Esophagus muscularis mucosa (tissue), 4 donors: ENCODE measurements at regions not wholly inside any gene's neighbourhood (a gene's known extent, or its start where the extent isn't known, plus 50 kb on each side); places are given as distances from the start of the nearest gene placed in this dataset.
A peak's percentile ranks its signal among the peaks of the same experiment; 100 is the strongest.
"Not testable (repeated sequence)": the region's sequence is repeated elsewhere in the genome, so short reads cannot be mapped to it uniquely, and the experiment has no call there.

Experiments
- DNase-seq: peaks from one replicate; pipeline ENCODE4 v3.0.0-alpha.2; 2017; ENCODE audit errors: extremely low spot score
- H3K27ac ChIP-seq, 4 donors: fragments of 200-600 bp; sonication (generic); replicated peaks in 1 of 4; 1 replicate in 3 of 4; 2 replicates in 1 of 4; pipeline ENCODE4 v1.5.1; 2016 to 2019; ENCODE audit warnings: mild to moderate bottlenecking in 1 of 4
- H3K27me3 ChIP-seq, 4 donors: fragments of 200-600 bp; sonication (generic); one replicate each; pipeline versions ENCODE4 v1.5.1 to v1.6.0; 2016 to 2019
- H3K36me3 ChIP-seq, 4 donors: fragments of 200-600 bp; sonication (generic); one replicate each; pipeline ENCODE4 v1.5.1; 2016 to 2019
- H3K4me1 ChIP-seq, 4 donors: fragments of 200-600 bp; sonication (generic); one replicate each; pipeline ENCODE4 v1.5.1; 2016 to 2019
- H3K4me3 ChIP-seq, 4 donors: fragments of 200-600 bp; sonication (generic); 1 replicate in 2 of 4; 2 replicates in 2 of 4; pipeline ENCODE4 v1.5.1; 2016 to 2019; ENCODE audit warnings: mild to moderate bottlenecking in 4 of 4, moderate library complexity in 1 of 4
- H3K9me3 ChIP-seq, 4 donors: fragments of 200-600 bp; sonication (generic); 1 replicate in 3 of 4; 2 replicates in 1 of 4; pipeline ENCODE4 v1.5.1; 2016 to 2019
- EP300 ChIP-seq: sonication (generic); formaldehyde crosslinking; IDR thresholded peaks from one replicate; pipeline ENCODE4 v1.6.1; 2017; ENCODE audit warnings: antibody characterized with exemption
- POLR2A ChIP-seq: fragments of 450-650 bp; IDR thresholded peaks from one replicate; pipeline ENCODE4 v1.6.1; 2017; ENCODE audit warnings: antibody characterized with exemption, moderate library complexity, mild to moderate bottlenecking, low read depth
- POLR2AphosphoS5 ChIP-seq, 2 donors: sonication (generic); formaldehyde crosslinking; IDR thresholded peaks; one replicate each; pipeline ENCODE4 v1.6.1; 2017; ENCODE audit warnings: antibody characterized with exemption in 2 of 2
- WGBS: methylation state at CpG from one replicate; pipeline ENCODE4 v1.1.5; 2018; 5-methylcytosine and 5-hydroxymethylcytosine counted together
- intact Hi-C: fragments of 100-400 bp; cut with DNase I; formaldehyde crosslinking; loops from one replicate; pipeline ENCODE4 v1.15.1; 2023
- TF ChIP-seq, protein P1 (sequence below), 3 experiments: fragments of 200-600 bp in 2 of 3; fragments of 450-650 bp in 1 of 3; sonication (generic) in 2 of 3; IDR thresholded peaks; one replicate each; pipeline ENCODE4 v1.5.1; 2017 to 2019; ENCODE audit warnings: antibody characterized with exemption in 3 of 3, mild to moderate bottlenecking in 2 of 3, moderate library complexity in 1 of 3

DNA sequence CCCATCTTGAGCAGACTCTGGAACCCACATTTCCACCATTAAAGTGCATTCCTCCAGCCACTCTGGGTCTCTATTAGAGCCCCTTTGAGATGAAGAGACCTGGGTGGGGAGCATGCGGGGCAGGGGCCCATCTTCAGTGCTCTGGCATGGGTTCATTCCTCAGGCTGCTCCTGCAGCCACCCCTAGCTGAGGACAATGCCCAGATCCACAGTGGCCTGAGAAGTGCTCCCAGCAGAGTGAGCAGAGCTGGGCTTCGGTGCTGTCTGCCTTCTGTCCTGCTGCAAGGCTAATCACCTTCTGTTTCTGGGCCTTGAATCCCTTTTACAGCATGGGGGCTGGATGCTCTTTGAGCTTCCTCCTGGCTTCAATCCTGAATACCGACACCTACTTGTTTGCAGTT, 169.8 kb downstream of the TRIM43 start:
- WGBS = 79% methylated on average over 3 of the region's 3 CpGs
- Histone ChIP-seq H3K36me3 (no peaks in the 10 kb centered on the region), H3K27me3 (no peaks in the 10 kb centered on the region), H3K9me3 (no peaks in the 10 kb centered on the region), H3K27ac (no peak overlapping the region), H3K4me1 (no peaks in the 10 kb centered on the region), H3K4me3 (no peak overlapping the region)
- no peak for TF ChIP-seq POLR2A
- no peak for TF ChIP-seq POLR2AphosphoS5 (IDR thresholded peaks at IDR 0.05)
- TF ChIP-seq EP300 = no peak
- TF ChIP-seq, protein P1, sequence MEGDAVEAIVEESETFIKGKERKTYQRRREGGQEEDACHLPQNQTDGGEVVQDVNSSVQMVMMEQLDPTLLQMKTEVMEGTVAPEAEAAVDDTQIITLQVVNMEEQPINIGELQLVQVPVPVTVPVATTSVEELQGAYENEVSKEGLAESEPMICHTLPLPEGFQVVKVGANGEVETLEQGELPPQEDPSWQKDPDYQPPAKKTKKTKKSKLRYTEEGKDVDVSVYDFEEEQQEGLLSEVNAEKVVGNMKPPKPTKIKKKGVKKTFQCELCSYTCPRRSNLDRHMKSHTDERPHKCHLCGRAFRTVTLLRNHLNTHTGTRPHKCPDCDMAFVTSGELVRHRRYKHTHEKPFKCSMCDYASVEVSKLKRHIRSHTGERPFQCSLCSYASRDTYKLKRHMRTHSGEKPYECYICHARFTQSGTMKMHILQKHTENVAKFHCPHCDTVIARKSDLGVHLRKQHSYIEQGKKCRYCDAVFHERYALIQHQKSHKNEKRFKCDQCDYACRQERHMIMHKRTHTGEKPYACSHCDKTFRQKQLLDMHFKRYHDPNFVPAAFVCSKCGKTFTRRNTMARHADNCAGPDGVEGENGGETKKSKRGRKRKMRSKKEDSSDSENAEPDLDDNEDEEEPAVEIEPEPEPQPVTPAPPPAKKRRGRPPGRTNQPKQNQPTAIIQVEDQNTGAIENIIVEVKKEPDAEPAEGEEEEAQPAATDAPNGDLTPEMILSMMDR (IDR thresholded peaks at IDR 0.05) = no peak
- peak; percentile 87 for DNase-seq
- intact Hi-C loops = no loop called here

DNA sequence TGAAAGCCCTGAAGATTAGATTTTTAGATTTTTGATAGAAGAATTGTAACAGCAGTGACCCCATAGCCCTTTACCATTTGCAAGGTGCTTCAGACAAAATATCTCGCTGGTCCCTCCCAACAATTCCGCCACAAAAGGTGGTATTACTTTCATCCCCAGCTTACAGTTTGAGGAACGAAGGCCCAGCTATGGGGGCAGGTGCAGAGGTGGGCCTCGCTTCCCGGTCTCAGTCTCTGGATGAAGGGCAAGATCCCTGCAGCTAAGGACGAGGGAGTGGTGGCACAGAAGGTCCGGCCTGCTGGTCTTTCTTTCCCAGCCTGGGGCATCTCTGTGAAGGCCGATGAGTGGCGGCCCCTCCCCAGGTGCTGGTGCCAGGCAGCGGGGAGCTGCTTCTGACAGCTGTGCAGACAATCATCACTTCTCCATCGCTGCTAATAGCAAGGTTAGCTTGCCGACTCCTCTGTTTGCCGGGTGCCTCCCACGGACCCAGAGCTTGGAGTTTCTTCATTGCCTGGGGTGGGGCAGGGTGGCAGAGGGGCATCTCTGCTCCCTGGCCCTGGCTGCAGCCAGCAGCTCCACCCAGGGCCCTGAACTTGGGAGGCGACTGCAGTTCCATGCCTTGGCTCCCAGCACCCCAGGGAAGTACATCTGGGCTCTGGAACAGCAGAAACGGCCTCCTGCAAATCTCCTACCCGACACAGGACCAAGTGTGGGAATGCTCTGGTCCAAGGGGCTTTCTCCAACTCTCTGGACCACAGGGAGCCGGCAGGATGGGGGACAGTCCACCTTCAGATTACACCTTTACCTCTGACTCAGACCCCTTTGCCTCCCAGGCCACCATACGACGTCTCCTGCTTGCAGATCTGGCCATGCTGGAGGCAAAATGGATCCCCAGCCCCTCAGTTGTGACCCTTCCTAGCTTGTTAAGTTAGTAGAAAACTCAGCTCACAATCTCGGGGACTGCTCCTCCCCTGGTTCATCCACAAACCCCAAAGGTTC, 170.5 kb downstream of the TRIM43 start:
- WGBS = 96% methylated on average over 13 of the region's 21 CpGs
- not testable (repeated sequence) for H3K9me3 ChIP-seq
- DNase-seq = peak; percentile 77

DNA sequence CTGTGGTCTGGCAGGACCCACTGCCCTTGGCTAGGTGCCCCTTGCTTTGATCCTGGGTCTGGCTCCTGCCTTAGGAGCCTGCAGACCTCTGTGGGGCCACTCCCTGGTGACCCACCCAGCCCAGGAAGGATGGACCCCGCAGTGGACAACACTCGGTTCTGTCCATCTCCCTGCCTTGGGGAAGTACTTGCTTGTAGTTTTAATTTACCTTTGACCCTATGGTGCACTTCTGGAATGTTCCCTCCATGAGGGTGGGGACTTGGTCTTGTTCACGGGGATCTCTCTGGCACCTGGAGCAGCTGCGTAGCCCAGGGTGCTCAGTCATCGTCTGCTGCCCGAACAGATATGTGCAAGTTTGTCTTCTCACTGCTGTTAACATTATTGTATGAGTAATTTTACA, 171.3 kb downstream of the TRIM43 start:
- H3K27me3 ChIP-seq, H3K4me3 ChIP-seq, intact Hi-C loops, H3K4me1 ChIP-seq, H3K27ac ChIP-seq, H3K36me3 ChIP-seq, H3K9me3 ChIP-seq: not testable (repeated sequence)
- peak; percentile 72 for DNase-seq
- 77% methylated on average over 4 of the region's 6 CpGs for WGBS

More for the DNA sequence above, 170.5 kb downstream of the TRIM43 start:
- H3K36me3 ChIP-seq, H3K4me3 ChIP-seq, H3K27me3 ChIP-seq, H3K27ac ChIP-seq, H3K4me1 ChIP-seq, intact Hi-C loops: not testable (repeated sequence)

DNA sequence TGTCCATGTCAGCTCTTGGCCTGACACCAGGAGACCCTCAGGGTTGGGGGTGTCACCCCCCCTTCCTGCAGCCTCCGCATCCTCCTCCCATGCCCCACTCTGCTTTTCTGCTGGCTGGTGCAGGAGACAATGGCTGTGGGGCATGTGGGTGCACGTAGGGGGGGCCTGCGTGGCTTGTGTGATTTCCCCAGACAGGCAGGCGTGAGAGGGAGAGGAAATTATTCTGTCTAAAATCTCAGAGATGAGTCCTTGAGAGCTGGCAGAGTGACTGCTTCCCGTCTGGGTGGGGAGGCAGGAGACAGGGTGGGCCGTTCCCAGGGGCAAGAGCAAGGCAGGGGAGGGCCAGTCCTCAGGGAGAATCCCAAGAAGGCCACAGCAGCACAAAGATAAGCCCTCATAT, 173.2 kb downstream of the TRIM43 start:
- peak; percentile 57 for DNase-seq
- H3K4me3 ChIP-seq, H3K27ac ChIP-seq, H3K27me3 ChIP-seq, H3K9me3 ChIP-seq, H3K36me3 ChIP-seq, H3K4me1 ChIP-seq, intact Hi-C loops: not testable (repeated sequence)
- WGBS = 64% methylated on average over 5 of the region's 6 CpGs

DNA sequence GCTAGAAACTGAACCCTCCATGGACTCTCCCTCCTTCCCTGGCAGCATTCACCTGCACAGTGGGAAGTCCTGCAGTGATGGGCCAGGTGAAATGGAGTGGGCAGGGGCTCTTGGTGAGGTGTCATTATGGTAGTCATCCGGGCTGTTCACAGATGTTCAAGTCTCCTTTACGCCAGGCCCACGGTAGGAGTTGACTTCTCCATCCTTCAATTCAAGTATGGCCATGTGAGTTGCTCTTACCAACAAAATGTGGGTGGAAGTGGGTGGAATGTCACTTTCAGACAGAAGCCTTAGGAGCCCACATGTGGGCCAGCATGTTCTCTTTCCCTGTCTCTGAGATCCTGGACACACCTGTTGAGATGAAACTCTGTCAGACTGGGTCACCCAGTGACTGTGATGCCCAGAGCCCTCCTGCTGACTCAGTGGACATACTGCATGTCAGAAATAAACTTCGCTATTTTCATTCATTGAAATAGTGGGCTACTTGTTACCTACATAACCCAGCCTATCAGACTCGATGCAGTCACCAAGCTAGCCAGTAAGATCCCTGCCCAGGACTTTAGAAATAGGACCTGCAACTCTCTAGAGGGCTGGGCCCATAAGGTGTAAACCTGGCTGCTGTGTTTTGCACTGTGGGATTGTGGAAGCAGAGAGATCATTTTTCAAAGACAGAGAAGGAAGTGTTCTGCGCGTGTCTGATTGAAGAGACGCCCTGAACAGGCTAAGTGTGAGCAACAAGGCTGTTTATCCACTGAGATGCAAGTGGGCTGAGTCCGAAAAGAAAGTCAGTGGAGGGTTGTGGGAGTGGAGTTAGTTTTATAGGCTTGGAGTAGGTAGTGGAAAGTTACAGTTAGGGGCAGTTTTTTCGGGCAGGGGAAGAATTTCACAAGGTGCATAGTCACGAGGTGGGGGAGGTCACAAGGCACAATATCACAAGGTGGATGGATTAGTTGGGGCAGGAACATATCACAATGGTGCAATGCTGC, 174.4 kb downstream of the TRIM43 start:
- H3K4me1 ChIP-seq, intact Hi-C loops, H3K4me3 ChIP-seq, H3K36me3 ChIP-seq, H3K27me3 ChIP-seq, H3K27ac ChIP-seq, H3K9me3 ChIP-seq: not testable (repeated sequence)
- 82% methylated on average over 10 of the region's 11 CpGs for WGBS
- DNase-seq = peak; percentile 72

DNA sequence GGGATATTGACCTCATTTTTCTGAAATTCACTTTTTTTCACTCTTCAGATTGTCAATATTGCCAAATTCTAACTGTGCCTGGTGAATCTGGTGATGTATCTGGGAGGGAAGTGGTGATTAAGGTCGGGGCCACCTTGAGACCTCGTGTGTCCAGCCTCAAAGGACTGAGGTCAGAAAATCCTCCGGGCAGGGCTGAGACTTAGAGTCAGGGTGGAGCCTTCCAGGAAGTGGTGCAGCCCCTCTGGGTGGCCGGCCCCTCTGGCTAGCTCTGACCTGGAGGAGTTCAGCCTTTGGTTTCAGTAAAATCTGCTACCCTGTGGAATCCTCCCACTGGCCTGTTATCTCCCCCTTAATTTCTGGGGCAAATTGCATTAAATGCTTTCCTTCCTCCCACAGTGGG, 175.7 kb downstream of the TRIM43 start:
- H3K36me3 ChIP-seq, H3K9me3 ChIP-seq, H3K27ac ChIP-seq, H3K4me1 ChIP-seq, H3K4me3 ChIP-seq, H3K27me3 ChIP-seq, intact Hi-C loops: not testable (repeated sequence)
- DNase-seq = peak; percentile 62
- WGBS = 71% methylated on average over 3 of the region's 4 CpGs

DNA sequence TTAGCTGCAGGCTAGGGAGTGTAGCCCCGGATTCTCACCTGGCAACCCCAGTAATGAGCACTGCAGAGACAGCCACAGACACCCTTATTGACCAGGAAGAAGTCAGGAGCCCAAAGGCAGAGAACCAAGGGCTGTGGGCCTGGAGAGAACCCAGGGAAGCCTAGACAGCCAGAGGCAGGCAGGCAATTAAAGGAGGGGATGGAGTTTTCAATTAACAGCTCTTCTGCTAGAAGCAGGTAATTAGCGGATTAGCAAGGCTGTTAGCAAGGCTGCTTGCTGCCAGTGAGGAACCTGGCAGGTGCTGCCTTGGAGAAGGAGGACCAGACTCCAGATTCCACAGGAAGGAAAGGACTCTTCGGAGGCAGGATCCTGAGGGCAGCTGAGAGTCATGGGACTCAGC, 176.1 kb downstream of the TRIM43 start:
- intact Hi-C loops, H3K27me3 ChIP-seq, H3K36me3 ChIP-seq, H3K4me1 ChIP-seq, H3K4me3 ChIP-seq, DNase-seq, H3K27ac ChIP-seq, H3K9me3 ChIP-seq: not testable (repeated sequence)
- no CpG with 5 or more reads among the region's 3 CpGs for WGBS

DNA sequence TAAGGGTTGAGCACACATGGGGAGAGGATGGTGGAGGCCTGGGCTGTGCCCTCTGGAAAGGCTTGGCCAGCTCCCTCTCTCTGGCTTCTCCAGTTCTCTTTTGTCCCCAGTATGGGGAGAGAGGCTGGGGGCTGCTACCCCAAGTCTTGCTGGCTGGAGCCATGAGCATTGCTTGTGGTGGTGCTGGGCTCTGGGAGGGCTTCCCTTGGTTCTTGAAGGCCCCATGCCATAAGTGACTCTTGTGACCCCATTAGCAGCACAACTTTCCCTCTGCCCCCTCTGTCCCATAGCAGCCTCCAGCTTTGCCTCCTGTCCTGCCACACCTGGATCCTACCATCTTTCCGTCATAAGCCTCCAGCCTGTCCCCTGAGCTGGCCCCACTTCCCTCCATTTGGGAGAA, 177.5 kb downstream of the TRIM43 start:
- H3K27me3 ChIP-seq, intact Hi-C loops, H3K4me3 ChIP-seq, H3K9me3 ChIP-seq, H3K27ac ChIP-seq, H3K36me3 ChIP-seq, H3K4me1 ChIP-seq: not testable (repeated sequence)
- 56% methylated on average over 1 of the region's 1 CpG for WGBS
- DNase-seq = peak; percentile 45

DNA sequence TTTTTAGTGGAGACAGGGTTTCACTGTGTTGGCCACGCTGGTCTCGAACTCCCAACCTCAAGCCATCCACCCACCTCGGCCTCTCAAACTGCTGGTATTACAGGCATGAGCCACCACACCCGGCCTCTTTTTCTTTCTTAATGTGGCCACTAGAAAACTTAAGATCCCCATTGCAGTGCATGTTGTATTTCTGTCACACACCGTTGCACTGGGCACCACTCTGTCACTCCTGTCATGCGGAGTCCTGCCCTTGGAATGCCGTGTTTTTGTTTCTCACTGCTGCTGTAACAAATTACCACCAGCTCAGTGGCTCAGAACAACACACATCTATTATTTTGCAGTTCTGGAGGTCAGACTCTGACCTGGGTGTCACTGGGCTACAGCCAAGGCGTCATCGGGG, 178.9 kb downstream of the TRIM43 start:
- 84% methylated on average over 7 of the region's 9 CpGs for WGBS
- H3K4me3 ChIP-seq, DNase-seq, H3K27ac ChIP-seq, H3K9me3 ChIP-seq, H3K36me3 ChIP-seq, H3K4me1 ChIP-seq, H3K27me3 ChIP-seq, intact Hi-C loops: not testable (repeated sequence)

DNA sequence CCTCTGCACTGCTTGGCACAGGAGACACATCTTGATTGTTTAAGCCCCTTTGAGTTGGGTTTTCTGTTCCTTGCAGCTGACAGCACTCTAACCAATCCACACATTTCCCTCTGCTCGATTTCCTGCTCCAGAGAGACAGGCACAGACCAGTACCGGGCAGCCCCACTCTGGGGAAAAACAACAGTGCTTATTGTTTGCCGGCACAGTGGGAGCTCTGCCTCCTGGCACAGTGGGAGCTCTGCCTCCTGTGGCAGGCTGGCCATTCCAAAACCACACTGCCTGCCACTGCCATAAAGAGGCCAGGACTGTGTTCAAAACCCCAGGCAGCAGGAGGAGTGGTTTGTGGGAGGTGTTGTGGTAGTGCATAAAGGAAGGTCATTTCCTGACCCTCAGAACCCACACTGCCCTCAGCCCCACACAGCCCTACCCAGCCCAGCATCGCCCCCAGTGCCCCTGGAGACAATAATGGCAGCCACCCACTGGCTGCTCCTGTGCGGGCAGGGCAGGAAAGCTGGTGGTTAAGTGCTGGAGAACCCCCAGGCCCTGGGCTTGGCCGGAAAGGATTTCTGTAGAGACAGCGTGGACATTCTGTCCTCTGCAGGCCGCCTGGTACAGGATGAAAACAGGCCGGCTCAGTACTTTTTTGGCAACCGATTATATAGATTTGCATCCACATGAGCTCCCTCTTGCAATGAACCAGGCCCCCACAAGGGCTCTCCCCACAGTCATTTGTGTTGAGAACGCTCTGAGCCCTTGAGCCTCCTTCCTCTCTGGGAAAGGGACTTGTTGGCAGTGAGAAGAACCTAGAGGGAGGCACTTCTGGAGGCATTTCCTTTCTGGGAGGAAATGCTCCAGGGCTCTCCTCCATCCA, 182.8 kb downstream of the TRIM43 start:
- H3K27me3 ChIP-seq, H3K4me1 ChIP-seq, H3K4me3 ChIP-seq, H3K36me3 ChIP-seq, H3K27ac ChIP-seq, DNase-seq, intact Hi-C loops, H3K9me3 ChIP-seq: not testable (repeated sequence)
- 80% methylated on average over 2 of the region's 11 CpGs for WGBS
